ENCODE measurements at regions not wholly inside any gene's neighbourhood (a gene's known extent, or its start where the extent isn't known, plus 50 kb on each side); places are given as distances from the start of the nearest gene placed in this dataset.
"Not testable (repeated sequence)": the region's sequence is repeated elsewhere in the genome, so short reads cannot be mapped to it uniquely, and the experiment has no call there.

GRCh38 chr1:38672692-38673091, 186.9 kb downstream of the RRAGC start:
- in situ Hi-C loops (cut with HindIII; ENCODE audit: low sequenced_read_pairs), result no loop called here

GRCh38 chr1:38671221-38671620, 188.4 kb downstream of the RRAGC start:
- in situ Hi-C loops (cut with HindIII; ENCODE audit: low sequenced_read_pairs), result no loop called here

- in situ Hi-C loops (cut with HindIII; ENCODE audit: low sequenced_read_pairs), result no loop called here
Observed at GRCh38 chr1:38670544-38671122, 188.9 kb downstream of the RRAGC start.

GRCh38 chr1:38667626-38668025, 191.9 kb downstream of the RRAGC start:
- in situ Hi-C loops (cut with HindIII; ENCODE audit: low sequenced_read_pairs), result no loop called here

GRCh38 chr1:38662126-38662525, 197.4 kb downstream of the RRAGC start:
- in situ Hi-C loops (cut with HindIII; ENCODE audit: low sequenced_read_pairs), result no loop called here

- in situ Hi-C loops (cut with HindIII; ENCODE audit: low sequenced_read_pairs), result no loop called here
Observed at GRCh38 chr1:38658883-38659282, 200.7 kb downstream of the RRAGC start.

GRCh38 chr1:38657873-38658272, 201.7 kb downstream of the RRAGC start:
- in situ Hi-C loops (cut with HindIII; ENCODE audit: low sequenced_read_pairs), result no loop called here

DNA sequence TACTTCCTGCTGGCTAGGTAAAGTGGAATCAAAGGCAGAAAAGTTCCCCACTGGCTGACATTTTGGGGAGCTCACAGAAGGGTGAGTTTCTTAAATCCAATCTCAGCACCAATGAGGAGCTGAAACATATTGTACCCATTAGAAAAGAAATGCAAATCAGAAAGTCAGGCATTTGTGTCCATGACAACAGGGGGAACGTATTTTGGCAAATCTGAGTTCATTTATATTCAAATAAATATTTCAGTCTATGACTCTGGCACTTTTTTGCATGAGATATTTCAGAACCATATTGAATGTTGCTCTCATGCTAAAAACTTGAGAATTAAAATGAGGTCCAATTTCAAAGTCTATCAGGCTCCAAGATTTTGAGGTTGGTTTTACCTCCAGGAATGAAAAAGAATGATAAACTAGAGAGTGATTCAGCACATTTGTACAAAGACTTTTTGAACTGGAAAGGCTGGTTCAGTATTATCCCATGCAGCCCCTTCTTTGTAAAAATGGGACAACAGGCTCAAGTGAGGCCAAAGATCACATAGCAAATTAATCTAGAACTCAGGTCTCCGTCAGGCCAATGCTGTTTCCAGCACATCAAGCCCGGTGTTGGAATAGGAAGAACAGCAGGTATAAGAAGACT, 202.2 kb downstream of the RRAGC start:
- in situ Hi-C loops (cut with HindIII; ENCODE audit: low sequenced_read_pairs), result no loop called here

GRCh38 chr1:38656726-38657125, 202.8 kb downstream of the RRAGC start:
- in situ Hi-C loops (cut with HindIII; ENCODE audit: low sequenced_read_pairs), result no loop called here

DNA sequence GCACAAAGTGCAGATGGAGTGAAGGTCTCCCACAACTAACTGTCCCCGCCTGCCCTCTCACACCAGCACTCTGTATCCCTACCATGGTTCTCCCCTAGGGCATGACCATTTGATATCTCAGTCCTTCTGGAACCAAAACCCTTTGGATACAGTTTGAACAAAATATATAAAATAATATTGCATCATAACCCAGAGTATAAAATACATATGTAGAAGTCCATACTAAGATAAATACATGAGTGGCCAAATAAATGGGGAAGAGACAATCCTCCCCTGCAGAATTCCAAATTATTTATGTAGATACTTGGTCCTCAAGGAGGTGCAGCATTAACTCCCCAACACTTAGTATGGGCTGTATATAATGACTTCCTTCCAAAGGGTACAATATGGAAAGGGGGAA, 207.4 kb downstream of the RRAGC start:
- in situ Hi-C loops (cut with HindIII; ENCODE audit: low sequenced_read_pairs), result loop anchor here (5.0 kb wide), 1 partner anchor 55 kb away; no protein-coding TSS in a partner anchor

DNA sequence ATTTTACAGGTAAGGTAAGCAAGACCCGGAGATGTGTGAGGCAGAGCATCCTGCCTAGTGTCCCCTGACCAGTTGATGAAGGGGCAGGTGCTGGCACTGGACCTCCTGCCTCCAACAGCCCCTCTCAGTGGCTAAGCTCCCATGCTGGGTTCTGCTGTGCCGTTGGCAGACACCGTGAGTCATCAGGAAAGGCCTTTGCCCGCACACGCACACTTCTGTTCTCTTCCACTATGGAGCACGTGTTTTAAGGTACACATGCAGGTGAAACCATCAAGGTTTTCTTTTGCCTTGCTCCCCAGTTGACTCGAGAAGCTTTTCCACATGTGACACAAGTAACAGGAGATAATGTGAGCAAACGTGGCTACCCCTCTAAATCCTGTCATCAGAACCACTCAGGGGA, 207.9 kb downstream of the RRAGC start:
- in situ Hi-C loops (cut with HindIII; ENCODE audit: low sequenced_read_pairs), result loop anchor here (5.0 kb wide), 1 partner anchor 54 kb away; no protein-coding TSS in a partner anchor

GRCh38 chr1:38648417-38648816, 211.2 kb downstream of the RRAGC start:
- in situ Hi-C loops (cut with HindIII; ENCODE audit: low sequenced_read_pairs), result no loop called here

- in situ Hi-C loops (cut with HindIII; ENCODE audit: low sequenced_read_pairs), result not testable (repeated sequence)
Observed at GRCh38 chr1:38647341-38647740, 212.2 kb downstream of the RRAGC start.

DNA sequence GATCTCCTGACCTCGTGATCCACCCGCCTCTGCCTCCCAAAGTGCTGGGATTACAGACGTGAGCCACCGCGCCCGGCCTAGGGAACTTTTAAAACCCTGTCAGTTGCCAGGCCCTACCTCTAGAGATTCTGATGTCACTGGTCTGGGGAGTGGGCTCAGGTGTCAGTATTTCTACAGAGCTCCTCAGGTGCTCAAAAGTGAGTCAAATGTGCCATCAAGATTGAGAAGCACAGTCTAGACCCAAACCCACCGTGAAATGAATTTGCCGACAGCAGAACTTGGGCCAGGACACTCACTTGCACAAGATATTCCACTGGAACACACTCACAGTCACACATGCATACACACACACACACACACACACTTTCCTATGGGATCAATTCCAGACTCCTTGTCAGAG, 215.5 kb downstream of the RRAGC start:
- in situ Hi-C loops (cut with HindIII; ENCODE audit: low sequenced_read_pairs), result no loop called here

- in situ Hi-C loops (cut with HindIII; ENCODE audit: low sequenced_read_pairs), result no loop called here
Observed at GRCh38 chr1:38641661-38642060, 217.9 kb downstream of the RRAGC start.

DNA sequence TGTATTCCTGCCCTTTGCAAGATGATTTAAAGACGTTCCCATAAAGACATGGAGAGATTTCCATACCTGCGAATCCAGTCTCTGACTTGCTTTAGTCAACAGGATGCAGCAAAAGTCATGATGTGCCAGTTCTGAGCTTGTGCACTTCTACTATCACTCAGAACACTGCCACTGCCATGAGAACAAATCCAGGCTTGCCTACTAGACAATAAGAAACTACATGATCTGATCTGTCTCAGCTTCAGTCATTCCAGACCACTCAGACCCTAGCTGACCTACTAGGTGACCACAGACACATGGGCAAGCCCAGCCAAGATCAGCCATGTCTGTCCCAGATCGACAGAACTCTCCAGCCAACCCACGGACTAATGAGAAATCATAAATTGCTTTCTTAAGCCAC, 219.2 kb downstream of the RRAGC start:
- in situ Hi-C loops (cut with HindIII; ENCODE audit: low sequenced_read_pairs), result no loop called here

DNA sequence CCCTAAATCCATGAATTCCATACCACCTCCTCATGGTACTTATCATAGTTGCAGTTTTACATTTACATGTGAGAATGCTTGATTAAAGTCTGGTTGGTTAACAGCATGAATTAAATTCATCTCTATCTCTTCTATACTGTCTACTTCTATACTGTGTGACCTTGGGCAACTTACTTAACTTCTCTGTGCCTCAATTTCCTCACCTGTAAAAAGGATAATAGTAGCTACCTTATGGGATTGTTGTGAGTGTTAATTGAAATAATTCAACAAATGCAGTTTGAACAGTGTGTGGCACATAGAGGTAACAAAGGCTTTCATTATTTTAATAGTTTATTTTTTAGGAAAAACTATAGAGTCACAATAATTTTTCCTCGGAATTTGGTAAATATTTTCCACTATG, 231.3 kb downstream of the RRAGC start:
- in situ Hi-C loops (cut with HindIII; ENCODE audit: low sequenced_read_pairs), result no loop called here

- in situ Hi-C loops (cut with HindIII; ENCODE audit: low sequenced_read_pairs), result no loop called here
Observed at GRCh38 chr1:38625939-38626338, 233.6 kb downstream of the RRAGC start.

DNA sequence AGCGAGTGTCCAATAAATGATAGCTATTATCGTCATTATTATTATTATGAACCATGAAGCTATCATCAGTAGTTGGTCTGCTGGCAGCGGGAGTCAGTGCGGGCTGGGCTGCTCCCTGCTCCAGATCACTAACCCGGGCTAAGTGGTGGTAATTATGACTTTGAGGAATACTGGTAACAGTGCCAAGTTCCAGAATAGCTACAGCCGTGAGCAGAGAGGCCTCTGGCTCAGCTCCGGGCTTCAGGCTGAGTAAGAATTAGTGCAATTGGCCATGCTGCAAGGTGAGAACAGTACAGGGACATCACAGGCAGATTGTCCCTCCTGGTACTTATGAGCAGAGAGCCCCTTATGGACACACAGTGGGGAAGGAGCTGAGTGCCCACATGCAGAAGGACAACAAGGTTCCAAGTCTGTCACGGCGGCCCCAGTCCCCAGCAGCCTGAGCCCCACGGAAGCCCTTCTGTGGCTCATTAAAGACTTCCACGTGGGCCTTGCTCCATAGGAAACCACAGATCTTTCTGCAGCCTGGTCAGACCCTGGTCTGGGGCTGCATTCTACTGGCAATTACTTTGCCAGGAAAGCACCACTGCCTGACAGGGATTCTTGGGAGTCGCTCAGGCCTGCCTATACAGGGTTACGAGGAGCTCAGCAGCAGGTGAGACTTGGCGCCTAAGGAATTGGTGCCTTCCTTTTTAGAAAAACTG, 235.1 kb downstream of the RRAGC start:
- in situ Hi-C loops (cut with HindIII; ENCODE audit: low sequenced_read_pairs), result no loop called here

- in situ Hi-C loops (cut with HindIII; ENCODE audit: low sequenced_read_pairs), result no loop called here
Observed at GRCh38 chr1:38623529-38623928, 236.0 kb downstream of the RRAGC start.

- in situ Hi-C loops (cut with HindIII; ENCODE audit: low sequenced_read_pairs), result no loop called here
Observed at GRCh38 chr1:38622197-38622596, 237.4 kb downstream of the RRAGC start.

- in situ Hi-C loops (cut with HindIII; ENCODE audit: low sequenced_read_pairs), result no loop called here
Observed at GRCh38 chr1:38616846-38617245, 242.7 kb downstream of the RRAGC start.
